HCT116 (cell line): ENCODE measurements at regions not wholly inside any gene's neighbourhood (a gene's known extent, or its start where the extent isn't known, plus 50 kb on each side); places are given as distances from the start of the nearest gene placed in this dataset.

Experiments
- ATAC-seq: fragments of 200-7000 bp; cut with Tn5 transposase; 2 replicates; pipeline ENCODE4 v1.9.1; 2020; ENCODE audit warnings: mild to moderate bottlenecking, moderate library complexity
- BruUV-seq: library from RNA; stranded (reverse); fragments of 400-500 nt; replicated peaks from 2 replicates; lab custom pipeline; 2021; lab: Mats Ljungman, UMichigan
- CTCF ChIA-PET: fragments of 300-600 bp; sonication (Branson Sonifier 250); formaldehyde crosslinking; loops from one replicate; lab custom pipeline; 2021; ENCODE audit warnings: antibody characterized with exemption; lab: Charles Lee
- POLR2A ChIA-PET: fragments of 300-600, 350-600 bp; sonication (Branson Sonifier 250); formaldehyde crosslinking; loops from one replicate; lab custom pipeline; 2021; ENCODE audit warnings: antibody characterized with exemption; lab: Charles Lee
- RAD21 ChIA-PET, 2 experiments: fragments of 300-600 bp; sonication (Branson Sonifier 250); formaldehyde crosslinking; loops; one replicate each; lab custom pipeline; 2023; ENCODE audit warnings: low total read pairs in 2 of 2; ENCODE audit not compliant: uncharacterized antibody in 2 of 2, unreplicated experiment in 2 of 2, low non-redundant PET in 1 of 2; lab: Charles Lee
- DNase-seq: peaks from one replicate; pipeline ENCODE4 v3.0.0-alpha.2; 2010; ENCODE audit warnings: low read depth, low spot score
- H2AFZ ChIP-seq: fragments of 200-600 bp; shearing (Covaris generic), sonication (generic); 2 replicates; pipeline ENCODE4 v1.6.1; 2017; ENCODE audit warnings: low read depth, mixed run types, mixed read lengths, antibody characterized with exemption, low read length; ENCODE audit not compliant: poor library complexity, severe bottlenecking
- H3K27ac ChIP-seq: 2 replicates; pipeline ENCODE4 v1.5.1; 2012; ENCODE audit warnings: low read depth, low read length
- H3K27me3 ChIP-seq: fragments of 200-600 bp; sonication (generic); 2 replicates; pipeline ENCODE4 v1.6.1; 2016; ENCODE audit warnings: mixed run types, low read length, mixed read lengths; ENCODE audit not compliant: insufficient read depth
- H3K36me3 ChIP-seq, 2 experiments: fragments of 200-500 bp in 1 of 2; fragments of 200-600 bp in 1 of 2; sonication (Bioruptor generic) in 1 of 2; sonication (generic) in 1 of 2; 2 replicates each; pipeline versions ENCODE4 v1.5.1 to v1.6.1; 2014 to 2016; ENCODE audit warnings: low read length in 2 of 2, inconsistent platforms in 1 of 2, mixed read lengths in 1 of 2, mixed run types in 1 of 2; ENCODE audit not compliant: insufficient read depth in 2 of 2, control insufficient read depth in 1 of 2
- H3K4me1 ChIP-seq, 2 experiments: fragments of 200-600 bp in 1 of 2; sonication (generic) in 1 of 2; 2 replicates each; pipeline versions ENCODE4 v1.5.1 to v1.6.1; 2012 to 2017; ENCODE audit warnings: low read length in 2 of 2, inconsistent platforms in 1 of 2, mild to moderate bottlenecking in 1 of 2, mixed read lengths in 1 of 2, mixed run types in 1 of 2, moderate library complexity in 1 of 2; ENCODE audit not compliant: insufficient read depth in 2 of 2, control insufficient read depth in 1 of 2
- H3K4me2 ChIP-seq: fragments of 200-600 bp; sonication (generic); 2 replicates; pipeline ENCODE4 v1.6.1; 2017; ENCODE audit warnings: mixed run types, low read length, mixed read lengths
- H3K4me3 ChIP-seq, 2 experiments: fragments of 200-600 bp in 1 of 2; sonication (generic) in 1 of 2; replicated peaks in 1 of 2; 2 replicates each; pipeline ENCODE4 v1.5.1; 2011 to 2016; ENCODE audit warnings: low read length in 2 of 2, control low read depth in 1 of 2, low read depth in 1 of 2, mild to moderate bottlenecking in 1 of 2, mixed read lengths in 1 of 2, mixed run types in 1 of 2
- H3K79me2 ChIP-seq: fragments of 200-600 bp; sonication (generic); 2 replicates; pipeline ENCODE4 v1.6.1; 2017; ENCODE audit warnings: mild to moderate bottlenecking, mixed run types, low read length, moderate library complexity, mixed read lengths; ENCODE audit not compliant: insufficient read depth
- H3K9ac ChIP-seq: fragments of 200-600 bp; sonication (generic); 2 replicates; pipeline ENCODE4 v1.6.1; 2016; ENCODE audit warnings: low read length, mixed read lengths
- H3K9me2 ChIP-seq: fragments of 200-600 bp; sonication (generic), shearing (Covaris generic); 2 replicates; pipeline ENCODE4 v1.6.1; 2017; ENCODE audit warnings: mixed run types, mild to moderate bottlenecking, moderate library complexity; ENCODE audit not compliant: insufficient read depth
- H3K9me3 ChIP-seq, 2 experiments: fragments of 200-500 bp in 1 of 2; fragments of 200-600 bp in 1 of 2; sonication (Bioruptor generic) in 1 of 2; sonication (generic) in 1 of 2; 2 replicates each; pipeline ENCODE4 v1.6.1; 2014 to 2017; ENCODE audit warnings: low read length in 2 of 2, mixed read lengths in 2 of 2, inconsistent platforms in 1 of 2, low read depth in 1 of 2, mild to moderate bottlenecking in 1 of 2, mixed run types in 1 of 2, moderate library complexity in 1 of 2; ENCODE audit not compliant: control insufficient read depth in 1 of 2, insufficient read depth in 1 of 2
- H4K20me1 ChIP-seq: fragments of 200-600 bp; sonication (generic), shearing (Covaris generic); 2 replicates; pipeline ENCODE4 v1.6.1; 2017; ENCODE audit warnings: mixed run types, mild to moderate bottlenecking, moderate library complexity; ENCODE audit not compliant: insufficient read depth
- ATF3 ChIP-seq: IDR thresholded peaks from 2 replicates; pipeline ENCODE4 v1.6.1; 2012
- CBX3 ChIP-seq: IDR thresholded peaks from 2 replicates; pipeline ENCODE4 v1.6.1; 2012; ENCODE audit warnings: low read depth
- ELF1 ChIP-seq: IDR thresholded peaks from 2 replicates; pipeline ENCODE4 v1.6.1; 2012; ENCODE audit warnings: low read depth, borderline replicate concordance
- EZH2 ChIP-seq: fragments of 200-600 bp; sonication (generic); IDR thresholded peaks from 2 replicates; pipeline ENCODE4 v1.6.1; 2017; ENCODE audit warnings: antibody characterized with exemption, mixed run types
- EZH2phosphoT487 ChIP-seq: fragments of 200-600 bp; IDR thresholded peaks from 2 replicates; pipeline ENCODE4 v1.6.1; 2018; ENCODE audit warnings: antibody characterized with exemption, borderline replicate concordance
- POLR2A ChIP-seq: IDR thresholded peaks from 2 replicates; pipeline ENCODE4 v1.7.0; 2011; ENCODE audit warnings: borderline replicate concordance; ENCODE audit not compliant: insufficient read depth, insufficient read length; ENCODE audit errors: extremely low read depth
- POLR2AphosphoS5 ChIP-seq: IDR thresholded peaks from 2 replicates; pipeline ENCODE4 v1.6.1; 2011; ENCODE audit warnings: mild to moderate bottlenecking, low read depth, low read length, moderate library complexity
- SP1 ChIP-seq: IDR thresholded peaks from 2 replicates; pipeline ENCODE4 v1.6.1; 2012; ENCODE audit warnings: low read depth
- TCF7L2 ChIP-seq: IDR thresholded peaks from 2 replicates; pipeline ENCODE4 v1.7.0; 2011; ENCODE audit warnings: borderline replicate concordance, inconsistent platforms; ENCODE audit not compliant: insufficient read depth, insufficient read length; ENCODE audit errors: extremely low read depth
- YY1 ChIP-seq: IDR thresholded peaks from 2 replicates; pipeline ENCODE4 v1.6.1; 2011; ENCODE audit warnings: low read length, low read depth, moderate library complexity, mild to moderate bottlenecking; ENCODE audit not compliant: insufficient replicate concordance; ENCODE audit errors: extremely low read depth
- ZBTB33 ChIP-seq: IDR thresholded peaks from 2 replicates; pipeline ENCODE4 v1.6.1; 2011; ENCODE audit warnings: mild to moderate bottlenecking, low read length, moderate library complexity; ENCODE audit not compliant: insufficient replicate concordance; ENCODE audit errors: extremely low read depth
- ZFX ChIP-seq: fragments of 450-650 bp; IDR thresholded peaks from 2 replicates; pipeline ENCODE4 v1.6.1; 2017
- intact Hi-C: fragments of 100-400 bp; cut with micrococcal nuclease; formaldehyde crosslinking; loops from 2 replicates; pipeline ENCODE4 v1.10.0; 2022
- TF ChIP-seq, protein P1 (sequence below), 3 experiments: fragments of 200-600 bp in 1 of 3; sonication (generic) in 1 of 3; IDR thresholded peaks in 2 of 3; conservative IDR thresholded peaks in 1 of 3; 2 replicates each; pipeline ENCODE4 v1.5.1; 2012 to 2017; ENCODE audit warnings: low read depth in 2 of 3, low read length in 2 of 3, antibody characterized with exemption in 1 of 3, borderline replicate concordance in 1 of 3, control low read depth in 1 of 3, mild to moderate bottlenecking in 1 of 3, mixed read lengths in 1 of 3, mixed run types in 1 of 3, moderate library complexity in 1 of 3; ENCODE audit not compliant: insufficient read depth in 1 of 3
- TF ChIP-seq, protein P2 (sequence below): IDR thresholded peaks from 2 replicates; pipeline ENCODE4 v1.6.1; 2012; ENCODE audit warnings: low read depth

GRCh38 chr3:81394651-81395524 lies 366.6 kb downstream of the GBE1 start:
- no peak overlapping the region for H3K9ac ChIP-seq
- ChIA-PET CTCF (no interaction called here), RAD21 (no interaction called here), POLR2A (no interaction called here)
- DNase-seq (no peak), ATAC-seq (no peak)
- no peaks in the 10 kb centered on the region for H3K27me3 ChIP-seq
- no peaks in the 10 kb centered on the region for H3K79me2 ChIP-seq
- H2AFZ ChIP-seq, result no peak overlapping the region
- intact Hi-C loops, result no loop called here
- BruUV-seq, result no TSS peak
- H3K9me2 ChIP-seq, result no peaks in the 10 kb centered on the region
- no peak for TF ChIP-seq ELF1
- no peak for TF ChIP-seq ZFX
- no peak for TF ChIP-seq EZH2
- TF ChIP-seq ATF3, result no peak
- no peak for TF ChIP-seq EZH2phosphoT487
- no peak for TF ChIP-seq YY1
- no peak for TF ChIP-seq POLR2A
- TF ChIP-seq, protein P1, sequence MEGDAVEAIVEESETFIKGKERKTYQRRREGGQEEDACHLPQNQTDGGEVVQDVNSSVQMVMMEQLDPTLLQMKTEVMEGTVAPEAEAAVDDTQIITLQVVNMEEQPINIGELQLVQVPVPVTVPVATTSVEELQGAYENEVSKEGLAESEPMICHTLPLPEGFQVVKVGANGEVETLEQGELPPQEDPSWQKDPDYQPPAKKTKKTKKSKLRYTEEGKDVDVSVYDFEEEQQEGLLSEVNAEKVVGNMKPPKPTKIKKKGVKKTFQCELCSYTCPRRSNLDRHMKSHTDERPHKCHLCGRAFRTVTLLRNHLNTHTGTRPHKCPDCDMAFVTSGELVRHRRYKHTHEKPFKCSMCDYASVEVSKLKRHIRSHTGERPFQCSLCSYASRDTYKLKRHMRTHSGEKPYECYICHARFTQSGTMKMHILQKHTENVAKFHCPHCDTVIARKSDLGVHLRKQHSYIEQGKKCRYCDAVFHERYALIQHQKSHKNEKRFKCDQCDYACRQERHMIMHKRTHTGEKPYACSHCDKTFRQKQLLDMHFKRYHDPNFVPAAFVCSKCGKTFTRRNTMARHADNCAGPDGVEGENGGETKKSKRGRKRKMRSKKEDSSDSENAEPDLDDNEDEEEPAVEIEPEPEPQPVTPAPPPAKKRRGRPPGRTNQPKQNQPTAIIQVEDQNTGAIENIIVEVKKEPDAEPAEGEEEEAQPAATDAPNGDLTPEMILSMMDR (IDR thresholded peaks at IDR 0.05 in 2 of 3, conservative IDR thresholded peaks at IDR 0.05 in 1 of 3; ENCODE audit: borderline replicate concordance in 1 of 3, insufficient read depth in 1 of 3, low read depth in 2 of 3, low read length in 2 of 3), result no peak
- no peak for TF ChIP-seq SP1
- TF ChIP-seq TCF7L2, result no peak
- TF ChIP-seq, protein P2, sequence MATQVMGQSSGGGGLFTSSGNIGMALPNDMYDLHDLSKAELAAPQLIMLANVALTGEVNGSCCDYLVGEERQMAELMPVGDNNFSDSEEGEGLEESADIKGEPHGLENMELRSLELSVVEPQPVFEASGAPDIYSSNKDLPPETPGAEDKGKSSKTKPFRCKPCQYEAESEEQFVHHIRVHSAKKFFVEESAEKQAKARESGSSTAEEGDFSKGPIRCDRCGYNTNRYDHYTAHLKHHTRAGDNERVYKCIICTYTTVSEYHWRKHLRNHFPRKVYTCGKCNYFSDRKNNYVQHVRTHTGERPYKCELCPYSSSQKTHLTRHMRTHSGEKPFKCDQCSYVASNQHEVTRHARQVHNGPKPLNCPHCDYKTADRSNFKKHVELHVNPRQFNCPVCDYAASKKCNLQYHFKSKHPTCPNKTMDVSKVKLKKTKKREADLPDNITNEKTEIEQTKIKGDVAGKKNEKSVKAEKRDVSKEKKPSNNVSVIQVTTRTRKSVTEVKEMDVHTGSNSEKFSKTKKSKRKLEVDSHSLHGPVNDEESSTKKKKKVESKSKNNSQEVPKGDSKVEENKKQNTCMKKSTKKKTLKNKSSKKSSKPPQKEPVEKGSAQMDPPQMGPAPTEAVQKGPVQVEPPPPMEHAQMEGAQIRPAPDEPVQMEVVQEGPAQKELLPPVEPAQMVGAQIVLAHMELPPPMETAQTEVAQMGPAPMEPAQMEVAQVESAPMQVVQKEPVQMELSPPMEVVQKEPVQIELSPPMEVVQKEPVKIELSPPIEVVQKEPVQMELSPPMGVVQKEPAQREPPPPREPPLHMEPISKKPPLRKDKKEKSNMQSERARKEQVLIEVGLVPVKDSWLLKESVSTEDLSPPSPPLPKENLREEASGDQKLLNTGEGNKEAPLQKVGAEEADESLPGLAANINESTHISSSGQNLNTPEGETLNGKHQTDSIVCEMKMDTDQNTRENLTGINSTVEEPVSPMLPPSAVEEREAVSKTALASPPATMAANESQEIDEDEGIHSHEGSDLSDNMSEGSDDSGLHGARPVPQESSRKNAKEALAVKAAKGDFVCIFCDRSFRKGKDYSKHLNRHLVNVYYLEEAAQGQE, result no peak
- no peak for TF ChIP-seq CBX3
- TF ChIP-seq POLR2AphosphoS5, result no peak
- TF ChIP-seq ZBTB33, result no peak
- no peak overlapping the region for H3K4me2 ChIP-seq
- H4K20me1 ChIP-seq, result no peaks in the 10 kb centered on the region
- H3K36me3 ChIP-seq, result no peaks in the 10 kb centered on the region
- no peak overlapping the region for H3K27ac ChIP-seq
- no peaks in the 10 kb centered on the region for H3K9me3 ChIP-seq
- no peak overlapping the region for H3K4me3 ChIP-seq
- H3K4me1 ChIP-seq, result no peaks in the 10 kb centered on the region
